Liver (tissue), 8 donors: ENCODE measurements at regions not wholly inside any gene's neighbourhood (a gene's known extent, or its start where the extent isn't known, plus 50 kb on each side); places are given as distances from the start of the nearest gene placed in this dataset.

ENCODE experiments used
- DNase-seq: peaks from one replicate; pipeline ENCODE4 v3.0.0-alpha.2; 2017; ENCODE audit warnings: low spot score
- H3K27ac ChIP-seq, 2 donors: one replicate each; pipeline ENCODE4 v1.7.0; 2013; ENCODE audit warnings: inconsistent platforms in 2 of 2, low read length in 2 of 2, control low read depth in 1 of 2, low read depth in 1 of 2, mild to moderate bottlenecking in 1 of 2
- H3K27me3 ChIP-seq, 4 donors: one replicate each; pipeline versions ENCODE4 v1.6.1 to v1.7.0; 2013; ENCODE audit warnings: low read length in 3 of 4, inconsistent platforms in 1 of 4, mild to moderate bottlenecking in 1 of 4, moderate library complexity in 1 of 4; ENCODE audit not compliant: control insufficient read depth in 4 of 4, insufficient read depth in 4 of 4
- H3K36me3 ChIP-seq, 4 donors: one replicate each; pipeline versions ENCODE4 v1.6.1 to v1.7.0; 2013; ENCODE audit warnings: low read length in 3 of 4, mild to moderate bottlenecking in 3 of 4, low read depth in 1 of 4, moderate library complexity in 1 of 4; ENCODE audit not compliant: control insufficient read depth in 4 of 4, insufficient read depth in 3 of 4
- H3K4me1 ChIP-seq, 4 donors: one replicate each; pipeline versions ENCODE4 v1.6.1 to v1.7.0; 2013; ENCODE audit warnings: low read length in 3 of 4, mild to moderate bottlenecking in 3 of 4, moderate library complexity in 1 of 4; ENCODE audit not compliant: control insufficient read depth in 4 of 4, insufficient read depth in 4 of 4
- H3K4me3 ChIP-seq, 3 donors: one replicate each; pipeline versions ENCODE4 v1.6.1 to v1.7.0; 2013; ENCODE audit warnings: low read length in 3 of 3, control low read depth in 1 of 3, low read depth in 1 of 3, mild to moderate bottlenecking in 1 of 3
- H3K9ac ChIP-seq, 2 donors: one replicate each; pipeline ENCODE4 v1.7.0; 2013; ENCODE audit warnings: low read length in 2 of 2, mild to moderate bottlenecking in 2 of 2, moderate library complexity in 2 of 2, control low read depth in 1 of 2, low read depth in 1 of 2
- H3K9me3 ChIP-seq, 4 donors: one replicate each; pipeline versions ENCODE4 v1.6.1 to v1.7.0; 2013; ENCODE audit warnings: low read length in 3 of 4; ENCODE audit not compliant: control insufficient read depth in 4 of 4
- ATF3 ChIP-seq: IDR thresholded peaks from 2 replicates; pipeline ENCODE4 v1.6.1; 2016; ENCODE audit warnings: antibody characterized with exemption
- EGR1 ChIP-seq, 2 donors: IDR thresholded peaks; 2 replicates each; pipeline ENCODE4 v1.6.1; 2016 to 2018; ENCODE audit warnings: antibody characterized with exemption in 2 of 2, low read depth in 2 of 2
- FOXA1 ChIP-seq: IDR thresholded peaks from 2 replicates; pipeline ENCODE4 v1.6.1; 2016; ENCODE audit warnings: antibody characterized with exemption
- FOXA2 ChIP-seq: IDR thresholded peaks from 2 replicates; pipeline ENCODE4 v1.6.1; 2016; ENCODE audit warnings: antibody characterized with exemption
- GABPA ChIP-seq, 2 donors: IDR thresholded peaks in 1 of 2; conservative IDR thresholded peaks in 1 of 2; 2 replicates each; pipeline ENCODE4 v1.6.1; 2016; ENCODE audit warnings: antibody characterized with exemption in 2 of 2, mild to moderate bottlenecking in 1 of 2, moderate library complexity in 1 of 2
- HNF4A ChIP-seq, 2 donors: conservative IDR thresholded peaks; 2 replicates each; pipeline ENCODE4 v1.6.1; 2016; ENCODE audit warnings: antibody characterized with exemption in 2 of 2, mild to moderate bottlenecking in 2 of 2
- HNF4G ChIP-seq: IDR thresholded peaks from 2 replicates; pipeline ENCODE4 v1.6.1; 2016; ENCODE audit warnings: antibody characterized with exemption
- JUND ChIP-seq, 2 donors: IDR thresholded peaks; 2 replicates each; pipeline ENCODE4 v1.6.1; 2016; ENCODE audit warnings: antibody characterized with exemption in 2 of 2
- NR2F2 ChIP-seq: IDR thresholded peaks from 2 replicates; pipeline ENCODE4 v1.6.1; 2016; ENCODE audit warnings: antibody characterized with exemption
- RAD21 ChIP-seq, 2 donors: IDR thresholded peaks; 2 replicates each; pipeline ENCODE4 v1.6.1; 2016; ENCODE audit warnings: antibody characterized with exemption in 2 of 2, mild to moderate bottlenecking in 2 of 2
- REST ChIP-seq: IDR thresholded peaks from 2 replicates; pipeline ENCODE4 v1.6.1; 2016; ENCODE audit warnings: antibody characterized with exemption, mild to moderate bottlenecking
- RXRA ChIP-seq, 2 donors: IDR thresholded peaks; 2 replicates each; pipeline ENCODE4 v1.6.1; 2017 to 2018; ENCODE audit warnings: antibody characterized with exemption in 2 of 2, mild to moderate bottlenecking in 1 of 2
- SP1 ChIP-seq: IDR thresholded peaks from 2 replicates; pipeline ENCODE4 v1.6.1; 2018; ENCODE audit warnings: antibody characterized with exemption, mild to moderate bottlenecking
- TAF1 ChIP-seq: conservative IDR thresholded peaks from 2 replicates; pipeline ENCODE4 v1.6.1; 2016; ENCODE audit warnings: antibody characterized with exemption, mild to moderate bottlenecking
- YY1 ChIP-seq: IDR thresholded peaks from 2 replicates; pipeline ENCODE4 v1.6.1; 2016; ENCODE audit warnings: antibody characterized with exemption, mild to moderate bottlenecking
- ZBTB33 ChIP-seq: IDR thresholded peaks from 2 replicates; pipeline ENCODE4 v1.6.1; 2016; ENCODE audit warnings: antibody characterized with exemption
- WGBS: extraction: QIAGEN DNeasy Blood & Tissue Kit; methylation state at CpG from one replicate; pipeline ENCODE4 v1.1.7; 2013; 5-methylcytosine and 5-hydroxymethylcytosine counted together
- TF ChIP-seq, protein P1 (sequence below): IDR thresholded peaks from 2 replicates; pipeline ENCODE4 v1.6.1; 2016; ENCODE audit warnings: antibody characterized with exemption
- TF ChIP-seq, protein P2 (sequence below): fragments of 150-350 bp; IDR thresholded peaks from 2 replicates; pipeline ENCODE4 v1.5.1; 2017; ENCODE audit warnings: improper control_type of control experiment, low read depth, low read length; ENCODE audit not compliant: missing input control
- donor health status: healthy.
- donor health status: healthy.
- donor health status: healthy.
- donor health status: healthy.
- donor health status: healthy.

- no peaks in the 10 kb centered on the region for H3K36me3 ChIP-seq
- H3K4me1 ChIP-seq = no peaks in the 10 kb centered on the region
- no peak for DNase-seq
- H3K27ac ChIP-seq = no peak overlapping the region
- no peaks in the 10 kb centered on the region for H3K9me3 ChIP-seq
- no peak overlapping the region for H3K9ac ChIP-seq
- no peak overlapping the region for H3K4me3 ChIP-seq
- H3K27me3 ChIP-seq = no peaks in the 10 kb centered on the region
- no peak for TF ChIP-seq RXRA (IDR thresholded peaks at IDR 0.05)
- TF ChIP-seq TAF1 = no peak
- no peak for TF ChIP-seq GABPA (IDR thresholded peaks at IDR 0.05 in 1 of 2, conservative IDR thresholded peaks at IDR 0.05 in 1 of 2)
- no peak for TF ChIP-seq YY1
- TF ChIP-seq, protein P1, sequence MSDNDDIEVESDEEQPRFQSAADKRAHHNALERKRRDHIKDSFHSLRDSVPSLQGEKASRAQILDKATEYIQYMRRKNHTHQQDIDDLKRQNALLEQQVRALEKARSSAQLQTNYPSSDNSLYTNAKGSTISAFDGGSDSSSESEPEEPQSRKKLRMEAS = no peak
- TF ChIP-seq HNF4A (conservative IDR thresholded peaks at IDR 0.05) = no peak
- no peak for TF ChIP-seq JUND (IDR thresholded peaks at IDR 0.05)
- TF ChIP-seq NR2F2 = no peak
- TF ChIP-seq ZBTB33 = no peak
- TF ChIP-seq RAD21 (IDR thresholded peaks at IDR 0.05) = no peak
- no peak for TF ChIP-seq SP1
- TF ChIP-seq REST = no peak
- no peak for TF ChIP-seq FOXA1
- WGBS = 95% methylated on average over 1 of the region's 1 CpG
These were observed 253.4 kb upstream of the DDHD1 start for GRCh38 chr14:53406519-53406918.

DNA sequence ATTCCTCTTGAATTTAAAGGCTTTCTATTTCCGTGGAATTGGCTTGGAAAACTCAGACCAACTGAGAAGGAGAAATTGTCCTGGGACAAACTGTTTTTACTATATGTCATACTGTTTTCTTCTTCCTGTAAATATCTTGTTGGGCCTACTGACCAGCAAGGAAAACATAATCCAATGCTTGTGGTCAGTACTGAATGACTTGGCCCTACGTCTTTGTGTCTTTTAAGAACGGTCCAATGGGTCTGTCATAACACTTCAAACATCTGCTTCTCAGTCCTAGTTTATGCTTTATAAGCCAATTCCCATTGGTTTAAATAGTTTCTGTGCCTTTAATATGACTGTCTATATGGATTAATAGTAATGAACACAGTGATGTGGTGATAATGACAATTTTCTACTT, 248.5 kb upstream of the DDHD1 start:
- no peaks in the 10 kb centered on the region for H3K9me3 ChIP-seq
- H3K4me3 ChIP-seq = no peak overlapping the region
- no peak overlapping the region for H3K27ac ChIP-seq
- DNase-seq = no peak
- H3K4me1 ChIP-seq = no peaks in the 10 kb centered on the region
- no peak overlapping the region for H3K9ac ChIP-seq
- TF ChIP-seq ATF3 = no peak
- TF ChIP-seq, protein P1 = no peak
- TF ChIP-seq RAD21 (IDR thresholded peaks at IDR 0.05) = no peak
- TF ChIP-seq FOXA2 = no peak
- TF ChIP-seq TAF1 = no peak
- TF ChIP-seq, protein P2, sequence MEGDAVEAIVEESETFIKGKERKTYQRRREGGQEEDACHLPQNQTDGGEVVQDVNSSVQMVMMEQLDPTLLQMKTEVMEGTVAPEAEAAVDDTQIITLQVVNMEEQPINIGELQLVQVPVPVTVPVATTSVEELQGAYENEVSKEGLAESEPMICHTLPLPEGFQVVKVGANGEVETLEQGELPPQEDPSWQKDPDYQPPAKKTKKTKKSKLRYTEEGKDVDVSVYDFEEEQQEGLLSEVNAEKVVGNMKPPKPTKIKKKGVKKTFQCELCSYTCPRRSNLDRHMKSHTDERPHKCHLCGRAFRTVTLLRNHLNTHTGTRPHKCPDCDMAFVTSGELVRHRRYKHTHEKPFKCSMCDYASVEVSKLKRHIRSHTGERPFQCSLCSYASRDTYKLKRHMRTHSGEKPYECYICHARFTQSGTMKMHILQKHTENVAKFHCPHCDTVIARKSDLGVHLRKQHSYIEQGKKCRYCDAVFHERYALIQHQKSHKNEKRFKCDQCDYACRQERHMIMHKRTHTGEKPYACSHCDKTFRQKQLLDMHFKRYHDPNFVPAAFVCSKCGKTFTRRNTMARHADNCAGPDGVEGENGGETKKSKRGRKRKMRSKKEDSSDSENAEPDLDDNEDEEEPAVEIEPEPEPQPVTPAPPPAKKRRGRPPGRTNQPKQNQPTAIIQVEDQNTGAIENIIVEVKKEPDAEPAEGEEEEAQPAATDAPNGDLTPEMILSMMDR = no peak
- TF ChIP-seq FOXA1 = no peak
- no peak for TF ChIP-seq EGR1 (IDR thresholded peaks at IDR 0.05; ENCODE audit: low read depth in 2 of 2)
- TF ChIP-seq REST = no peak
- no peak for TF ChIP-seq ZBTB33
- TF ChIP-seq HNF4G = no peak
- TF ChIP-seq RXRA (IDR thresholded peaks at IDR 0.05) = no peak
- no peak for TF ChIP-seq GABPA (IDR thresholded peaks at IDR 0.05 in 1 of 2, conservative IDR thresholded peaks at IDR 0.05 in 1 of 2)
- no peak for TF ChIP-seq YY1
- no peak for TF ChIP-seq HNF4A (conservative IDR thresholded peaks at IDR 0.05)
- TF ChIP-seq NR2F2 = no peak
- no peak for TF ChIP-seq SP1
- no peak for TF ChIP-seq JUND (IDR thresholded peaks at IDR 0.05)
- peaks cover 0 to 3% (median 0%) of the 10 kb centered on the region in 4 donors for H3K27me3 ChIP-seq
- 80% methylated on average over 3 of the region's 3 CpGs for WGBS
- no peaks in the 10 kb centered on the region for H3K36me3 ChIP-seq
